ENCODE measurements at regions not wholly inside any gene's neighbourhood (a gene's known extent, or its start where the extent isn't known, plus 50 kb on each side); places are given as distances from the start of the nearest gene placed in this dataset.

- TF ChIP-seq CTCF (conservative IDR thresholded peaks at IDR 0.05; ENCODE audit: low read length) (no peak), EZH2phosphoT487 (IDR thresholded peaks at IDR 0.05; ENCODE audit: borderline replicate concordance) (no peak)
Observed at GRCh38 chr1:95506736-95507414, 272.9 kb downstream of the RWDD3 start.
